ENCODE measurements at regions not wholly inside any gene's neighbourhood (a gene's known extent, or its start where the extent isn't known, plus 50 kb on each side); places are given as distances from the start of the nearest gene placed in this dataset.

DNA sequence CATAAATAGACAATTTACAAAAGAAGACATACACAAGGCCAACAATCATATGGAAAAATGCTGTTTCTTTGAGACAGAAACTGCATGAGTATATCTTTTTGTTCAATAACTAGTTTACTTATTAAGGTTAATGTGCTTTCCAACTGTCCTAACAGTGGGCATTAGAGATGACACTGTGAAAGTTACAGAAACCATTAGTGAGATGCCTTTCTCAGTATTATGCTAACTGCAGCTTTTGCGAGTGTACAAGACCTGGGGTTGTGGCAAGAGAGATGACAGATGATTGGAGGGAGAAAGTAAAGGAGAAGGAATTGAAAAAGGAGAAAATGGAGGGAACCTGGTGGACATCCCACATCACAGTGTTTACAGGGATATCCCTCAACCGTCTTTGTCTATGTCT lies 640.5 kb downstream of the ZPLD1 start:
- no peak for DNase-seq

DNA sequence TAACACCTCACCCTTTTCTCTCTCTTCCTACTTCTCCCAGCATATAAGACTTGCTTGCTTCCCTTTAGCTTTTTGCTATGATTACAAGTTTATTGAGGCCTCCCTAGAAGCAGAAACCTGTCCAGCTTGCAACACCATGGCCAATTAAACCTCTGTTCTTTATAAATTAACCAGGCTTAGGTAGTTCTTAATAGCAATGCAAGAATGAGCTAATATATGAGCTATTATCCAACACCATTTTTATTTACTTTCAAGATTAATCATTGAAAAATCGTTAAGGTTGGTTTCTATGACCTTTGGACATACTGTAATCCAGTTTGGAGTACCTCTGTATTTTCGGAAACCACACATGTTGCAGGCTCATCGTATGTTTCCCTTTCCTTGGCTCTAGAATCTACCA lies 643.1 kb downstream of the ZPLD1 start:
- no peak for DNase-seq

DNA sequence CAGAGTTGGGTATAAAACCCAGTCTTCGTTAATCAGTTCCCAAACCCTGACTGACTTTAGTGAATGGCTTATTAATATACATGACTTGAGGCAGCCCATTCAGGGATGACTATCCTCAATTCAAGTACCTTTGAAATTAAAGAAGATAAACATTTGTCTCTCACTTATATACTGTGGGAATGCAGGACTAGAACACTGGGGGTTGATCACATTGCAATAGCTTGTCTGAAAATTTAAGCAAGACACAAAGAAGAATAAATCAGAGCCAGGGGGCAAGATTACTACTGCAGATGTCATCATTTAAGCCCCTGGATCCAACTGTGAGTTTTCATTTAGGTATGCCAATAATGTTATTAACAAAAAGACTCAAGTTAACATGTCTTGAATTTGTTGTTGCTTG lies 647.7 kb downstream of the ZPLD1 start:
- no peak for DNase-seq

DNA sequence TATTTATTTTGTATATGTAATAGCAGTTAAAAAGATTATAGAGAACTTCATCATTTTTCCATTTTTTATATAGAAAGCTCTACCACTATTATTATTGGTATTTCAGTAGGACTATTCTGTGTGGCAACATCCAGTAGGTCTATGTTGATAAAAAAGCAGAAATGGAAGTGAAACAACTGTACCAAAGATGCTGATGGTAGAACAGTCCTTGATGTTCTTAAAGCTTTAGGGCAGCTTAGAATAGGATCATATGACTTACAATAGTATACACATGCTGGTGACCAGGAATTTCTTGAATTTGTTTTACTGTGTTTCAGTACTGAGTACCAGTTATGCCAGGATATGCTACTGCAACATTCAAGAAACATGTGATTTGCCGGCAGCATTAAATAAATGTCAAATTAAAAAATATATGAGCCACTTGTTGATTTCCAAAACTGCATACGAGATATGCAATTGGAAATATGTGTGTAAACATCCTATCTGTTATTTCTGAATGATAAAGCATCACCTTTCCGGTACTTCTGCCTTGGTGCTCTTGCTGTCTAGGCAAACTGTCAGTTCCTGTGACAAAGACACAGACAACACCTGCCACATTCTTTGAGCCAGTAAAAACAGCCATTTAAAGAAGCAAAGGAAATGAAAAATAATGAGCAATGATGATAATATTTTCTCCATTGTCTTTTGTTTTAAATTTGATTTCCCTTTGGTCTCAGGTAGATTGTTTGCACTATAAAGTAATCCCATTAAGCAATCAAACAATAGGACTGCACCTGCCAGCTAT lies 649.2 kb downstream of the ZPLD1 start:
- no peak for DNase-seq

DNA sequence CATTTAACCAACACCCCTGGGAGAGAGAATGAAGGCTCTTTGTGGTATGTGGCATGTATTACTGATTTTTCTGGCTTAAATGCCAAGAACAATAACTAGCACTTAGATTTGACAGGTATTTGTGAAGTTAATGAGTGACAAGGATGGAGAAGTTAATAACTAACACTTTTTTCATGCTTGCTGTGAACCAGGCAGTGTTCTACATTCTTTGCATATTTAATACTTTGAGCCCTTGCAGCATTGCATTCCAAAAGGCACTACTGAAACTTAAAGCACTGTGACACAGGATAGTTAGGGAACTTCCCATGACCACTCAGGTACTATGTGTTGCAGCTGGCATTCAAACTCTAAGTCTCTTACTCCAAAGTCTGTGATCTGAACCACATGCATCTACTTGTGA lies 650.6 kb downstream of the ZPLD1 start:
- DNase-seq, result no peak

DNA sequence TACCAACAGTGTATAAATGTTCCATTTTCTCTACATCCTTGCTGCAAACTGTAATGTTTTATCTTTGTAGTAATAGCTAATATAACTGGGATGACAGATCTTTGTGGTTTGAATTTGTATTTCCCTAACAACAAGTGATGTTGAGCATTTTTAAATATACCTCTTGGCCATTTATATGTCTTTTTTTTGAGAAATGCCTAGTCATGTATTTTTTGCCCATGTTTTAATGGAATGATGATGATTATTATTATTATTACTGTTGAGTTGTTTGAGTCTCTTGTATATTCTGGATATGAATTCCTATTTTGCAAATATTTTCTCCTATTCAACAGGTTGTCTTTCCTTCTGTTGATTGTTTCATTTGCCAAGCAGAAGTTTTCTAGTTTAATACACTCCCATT lies 654.9 kb downstream of the ZPLD1 start:
- no peak for DNase-seq

DNA sequence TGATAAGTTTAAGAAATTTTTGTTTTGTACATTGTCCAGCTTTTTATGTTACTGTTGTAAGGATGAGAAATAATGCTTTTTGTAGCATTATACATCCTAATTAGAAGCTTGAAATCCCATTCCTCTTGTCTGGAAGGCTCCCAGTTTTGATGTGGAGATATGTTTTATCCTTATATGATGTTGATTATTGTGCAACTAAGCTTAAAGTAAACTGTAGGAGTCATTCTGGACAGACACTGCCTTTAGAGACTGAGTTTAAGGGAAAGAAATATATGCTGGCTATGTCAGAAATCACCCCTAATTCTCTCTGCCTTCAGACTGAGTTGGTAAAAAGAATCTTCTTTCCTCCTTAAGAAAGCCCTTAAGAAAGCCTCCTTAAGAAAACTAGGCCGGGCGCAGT lies 670.4 kb downstream of the ZPLD1 start:
- DNase-seq, result no peak

DNA sequence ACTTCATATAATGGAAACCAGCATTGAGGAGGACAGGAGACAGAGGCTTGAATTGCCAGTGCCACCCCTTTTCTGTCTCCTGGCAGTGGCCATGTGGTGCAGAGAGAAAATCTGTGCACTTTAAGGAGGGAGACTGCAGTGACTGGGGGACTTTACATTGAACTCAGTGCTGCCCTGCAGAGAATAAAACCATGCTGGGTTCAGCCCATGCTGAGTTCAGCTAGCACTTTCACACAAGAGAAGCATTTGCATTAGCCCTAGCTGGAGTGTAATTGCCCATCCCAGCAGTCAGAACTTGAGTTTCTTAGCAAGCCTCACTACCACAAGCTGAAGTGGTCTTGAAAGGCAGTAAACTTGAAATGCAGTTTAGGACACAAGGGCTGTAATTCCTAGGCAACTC lies 677.5 kb downstream of the ZPLD1 start:
- DNase-seq, result no peak

DNA sequence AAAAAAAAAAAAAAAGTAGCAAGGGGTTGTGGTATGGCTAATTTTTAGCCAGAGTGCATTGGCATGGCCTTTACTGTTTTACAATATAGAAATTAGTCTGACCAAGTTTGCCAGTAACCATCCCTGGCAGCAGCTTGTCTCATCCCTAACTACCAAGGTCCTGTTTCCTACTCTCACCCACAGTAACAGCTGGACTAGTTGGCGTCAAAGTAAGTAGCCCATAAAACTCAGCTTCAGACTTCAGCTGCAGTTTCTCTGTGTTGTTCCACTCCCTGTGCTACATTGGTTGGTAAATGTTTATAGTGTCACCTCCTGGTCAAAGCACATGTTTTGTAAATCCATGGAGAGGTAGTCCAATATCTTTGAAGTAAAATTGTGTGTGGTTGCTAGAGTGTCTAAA lies 691.3 kb downstream of the ZPLD1 start:
- no peak for DNase-seq

DNA sequence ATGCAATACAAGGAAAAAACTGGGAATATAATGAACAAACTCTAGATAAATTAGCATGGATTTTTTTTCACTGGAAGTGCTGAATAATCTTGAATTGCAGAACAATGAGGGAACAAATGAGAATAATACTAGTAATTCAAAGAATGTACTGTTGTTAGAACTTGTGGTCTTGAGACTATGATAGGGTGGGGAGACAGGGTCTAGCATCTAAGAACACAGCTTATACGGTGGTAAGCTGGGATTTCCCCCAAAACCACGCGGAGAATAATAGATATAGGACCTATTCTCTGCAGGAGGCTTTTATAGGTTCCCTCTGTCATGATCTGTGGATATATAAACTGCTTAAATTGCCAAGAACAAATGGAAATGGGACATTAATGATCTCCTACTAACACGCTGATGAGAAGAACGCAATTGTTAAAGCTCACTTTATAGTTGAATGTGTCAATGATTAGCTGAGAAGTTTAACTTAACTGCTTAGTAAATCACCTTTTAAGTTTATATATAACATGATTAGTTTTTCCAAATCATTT lies 692.3 kb downstream of the ZPLD1 start:
- no peak for DNase-seq

DNA sequence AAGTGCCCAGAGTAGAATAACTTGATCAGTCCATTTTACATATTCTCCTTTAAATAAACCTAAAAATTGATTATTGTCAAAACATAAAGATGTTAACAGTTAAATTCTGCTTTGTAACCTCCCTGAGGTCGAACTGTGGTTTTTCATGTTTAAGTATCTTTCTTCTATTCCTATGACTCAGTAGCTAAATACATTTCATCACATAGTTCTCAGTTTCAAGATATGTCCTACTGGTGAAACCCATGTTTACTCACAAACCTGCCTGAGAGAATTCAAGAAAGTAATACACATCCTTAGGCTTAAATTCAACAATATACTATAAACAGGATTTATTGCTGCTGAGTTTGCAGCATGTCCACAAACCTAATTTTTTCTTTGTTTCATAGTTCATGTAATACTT lies 692.9 kb downstream of the ZPLD1 start:
- no peak for DNase-seq

DNA sequence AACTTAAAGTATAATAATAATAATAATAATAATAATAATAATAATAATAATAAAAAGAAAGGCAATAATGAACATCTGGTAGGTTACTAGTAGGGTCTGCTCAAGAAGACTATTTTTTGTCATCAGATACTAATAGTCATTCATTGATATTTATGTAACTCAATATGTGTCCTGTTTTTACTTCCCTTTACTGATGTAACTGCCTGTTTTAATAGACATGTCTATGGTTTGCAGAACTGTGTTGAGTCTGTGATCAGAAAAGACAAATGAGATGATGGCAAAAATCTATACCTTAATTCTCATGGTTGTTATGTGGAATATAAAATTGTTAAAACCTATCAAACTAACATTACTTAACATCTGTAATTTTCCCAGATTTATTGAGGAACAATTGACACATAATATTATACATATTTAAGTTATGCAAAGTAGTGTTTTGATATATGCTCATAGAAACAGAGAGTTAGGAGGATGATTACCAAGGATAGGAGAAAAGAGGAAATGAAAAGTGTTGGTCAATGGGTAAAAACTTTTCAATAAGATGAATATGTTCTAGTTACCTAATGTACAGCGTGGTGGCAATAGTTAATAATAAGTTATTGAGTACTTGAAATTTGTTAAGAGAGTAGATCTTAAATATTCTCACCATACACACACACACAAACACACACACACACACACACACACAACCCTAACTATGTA lies 699.4 kb downstream of the ZPLD1 start:
- DNase-seq, result no peak

DNA sequence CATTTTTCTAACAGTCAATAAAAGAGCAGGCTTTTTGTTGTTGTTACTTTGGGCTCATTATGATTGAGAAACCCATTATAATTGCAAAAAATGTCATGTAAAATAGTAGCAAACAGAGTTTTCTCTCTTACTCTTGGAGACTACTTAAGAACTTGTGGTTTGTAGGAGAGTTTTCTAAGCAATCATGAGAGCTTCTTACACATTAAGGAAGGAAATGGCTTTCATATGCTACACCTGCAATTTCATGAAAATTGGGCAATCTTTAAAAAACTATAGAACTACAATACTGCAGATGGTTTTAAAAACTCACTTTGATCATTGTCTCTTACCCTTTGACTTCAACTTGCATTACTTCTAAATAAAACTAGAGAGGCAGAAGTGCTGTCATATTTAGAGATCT lies 701.8 kb downstream of the ZPLD1 start:
- DNase-seq, result no peak

DNA sequence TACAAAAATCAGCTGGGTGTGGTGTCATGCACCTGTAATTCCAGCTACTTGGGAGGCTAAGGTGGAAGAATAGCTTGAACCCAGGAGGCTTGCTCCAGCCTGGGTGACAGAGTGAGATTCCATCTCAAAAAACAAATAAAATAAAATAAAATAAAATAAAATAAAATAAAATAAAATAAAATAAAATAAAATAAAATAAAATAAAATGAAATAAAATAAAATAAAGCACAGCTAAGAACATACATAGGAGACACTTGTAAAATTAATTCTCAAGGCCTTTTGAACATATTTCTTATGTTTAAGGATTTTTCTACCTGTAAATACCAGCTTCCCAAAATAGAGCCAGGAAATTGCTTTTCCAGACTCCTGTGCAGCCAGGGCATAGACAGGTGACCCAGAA lies 703.0 kb downstream of the ZPLD1 start:
- no peak for DNase-seq

DNA sequence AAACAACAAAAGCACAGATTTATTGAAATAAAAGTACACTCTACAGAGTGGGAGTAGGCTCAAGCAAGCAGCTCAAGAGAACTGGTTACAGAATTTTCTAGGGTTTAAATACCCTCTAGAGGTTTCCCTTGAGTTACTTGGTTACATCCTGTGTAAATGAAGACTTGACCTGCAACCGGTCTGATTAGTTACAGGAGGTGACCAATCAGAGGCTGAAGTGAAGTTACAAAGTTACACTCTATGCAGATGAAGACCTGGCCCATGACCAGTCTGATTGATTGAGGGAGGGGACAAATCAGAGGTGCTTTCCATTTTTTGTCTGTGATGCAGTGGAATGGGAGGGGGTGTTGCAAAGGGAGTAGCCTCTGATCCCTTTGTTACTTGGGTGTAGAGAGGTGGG lies 723.4 kb downstream of the ZPLD1 start:
- DNase-seq, result no peak

DNA sequence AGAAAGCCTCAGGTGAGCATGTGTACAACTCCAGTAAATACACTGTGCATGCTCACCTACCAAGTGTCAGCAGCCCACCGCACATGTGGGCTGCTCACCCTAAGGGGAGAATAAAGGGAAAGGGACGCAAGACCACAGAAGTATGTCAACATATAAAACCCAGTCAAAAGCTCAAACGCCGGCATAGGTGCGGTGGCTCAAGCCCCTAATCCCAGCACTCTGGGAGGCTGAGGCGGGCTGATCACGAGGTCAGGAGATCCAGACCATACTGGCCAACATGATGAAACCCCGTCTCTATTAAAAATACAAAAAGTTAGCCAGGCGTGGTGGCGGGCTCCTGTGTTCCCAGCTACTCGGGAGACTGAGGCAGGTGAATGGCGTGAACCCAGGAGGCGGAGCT lies 732.1 kb downstream of the ZPLD1 start:
- DNase-seq, result no peak

DNA sequence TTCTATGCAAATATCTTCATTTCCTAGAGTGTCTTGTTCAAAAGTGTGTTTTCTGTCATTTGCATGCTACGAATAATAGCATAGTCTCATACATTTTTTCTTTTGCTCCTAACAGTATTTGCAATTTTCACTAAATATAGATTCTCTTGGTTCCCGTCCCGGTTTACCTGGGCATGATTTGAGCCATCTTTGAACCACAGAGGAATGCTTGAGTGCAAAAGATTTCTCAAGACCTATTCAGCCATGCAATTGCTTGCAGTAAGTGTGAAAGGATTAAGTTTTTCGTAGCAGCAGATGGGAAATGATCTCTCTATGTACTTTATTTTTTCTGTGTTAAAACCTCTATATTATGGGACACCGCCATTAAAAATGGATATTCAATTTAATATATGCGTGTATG lies 733.0 kb downstream of the ZPLD1 start:
- DNase-seq, result no peak

DNA sequence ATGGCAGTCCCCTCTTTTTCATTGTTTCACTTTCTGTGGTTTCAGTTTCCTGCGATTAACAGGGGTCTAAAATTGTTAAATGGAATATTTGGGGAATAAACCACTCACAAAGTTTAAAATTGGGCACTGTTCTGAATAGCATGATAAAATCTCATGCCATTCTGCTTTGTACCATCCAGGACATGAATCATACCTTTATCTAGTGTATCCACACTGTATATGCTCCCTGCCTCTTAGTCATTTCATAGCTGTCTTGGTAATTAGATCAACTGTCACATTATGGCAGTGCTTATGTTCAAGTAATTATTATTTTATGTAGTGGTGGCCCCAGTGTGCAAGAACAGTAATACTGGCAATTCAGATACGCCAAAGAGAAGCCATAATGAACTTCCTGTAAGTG lies 734.5 kb downstream of the ZPLD1 start:
- no peak for DNase-seq

DNA sequence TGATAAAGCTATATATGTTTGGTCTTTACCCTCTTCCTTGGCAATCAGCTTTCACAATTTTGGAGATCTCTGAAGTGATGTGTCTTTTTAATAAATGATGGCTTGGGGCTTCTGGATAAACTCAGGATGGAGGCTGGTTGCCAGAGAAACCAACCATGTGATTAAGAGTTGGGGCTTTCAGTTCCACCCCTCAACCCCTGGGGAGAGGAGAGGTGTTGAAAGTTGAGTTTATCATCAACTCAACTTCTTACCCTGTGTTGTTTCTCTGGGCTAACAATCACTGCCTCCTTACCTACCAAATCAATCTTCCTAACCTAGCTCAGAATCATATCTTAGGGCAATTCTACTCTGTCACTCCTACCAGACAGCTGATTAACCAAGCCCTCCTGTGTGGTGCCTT lies 735.8 kb downstream of the ZPLD1 start:
- DNase-seq, result no peak

DNA sequence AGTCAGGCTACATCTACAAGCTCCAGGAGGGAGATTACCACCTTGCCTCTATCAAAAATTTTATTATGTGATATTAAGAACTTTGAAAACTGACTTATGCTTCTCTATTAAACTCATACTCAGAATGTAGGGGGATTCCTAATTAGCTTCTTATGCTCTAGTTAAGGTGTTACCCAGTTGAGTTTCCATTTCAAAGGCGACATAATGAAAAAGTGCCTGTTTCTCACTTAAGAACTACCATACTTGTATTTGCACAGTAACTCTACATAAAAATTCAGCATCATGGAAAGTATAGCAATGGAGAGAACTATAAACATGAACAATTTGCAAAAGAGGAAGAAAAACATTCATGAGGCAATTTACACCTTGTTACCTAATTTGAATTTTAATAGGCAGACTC lies 739.1 kb downstream of the ZPLD1 start:
- no peak for DNase-seq

DNA sequence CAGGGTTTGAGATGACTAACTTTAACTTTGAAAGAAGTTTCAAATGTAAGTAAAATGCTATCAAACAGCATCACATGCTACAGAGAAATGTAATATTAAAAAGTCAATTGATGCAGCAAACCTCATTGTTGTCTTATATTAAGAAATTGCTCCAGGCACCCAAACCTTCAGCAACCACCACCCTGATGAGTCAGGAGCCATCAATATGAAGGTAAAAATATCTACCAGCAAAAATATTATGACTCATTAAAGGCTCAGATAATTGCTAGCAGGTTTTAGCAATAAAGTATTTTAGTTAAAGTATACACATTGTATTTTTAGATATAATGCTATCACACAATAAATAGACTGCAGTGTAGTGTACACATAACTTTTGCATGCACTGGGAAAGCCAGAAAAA lies 746.3 kb downstream of the ZPLD1 start:
- no peak for DNase-seq

DNA sequence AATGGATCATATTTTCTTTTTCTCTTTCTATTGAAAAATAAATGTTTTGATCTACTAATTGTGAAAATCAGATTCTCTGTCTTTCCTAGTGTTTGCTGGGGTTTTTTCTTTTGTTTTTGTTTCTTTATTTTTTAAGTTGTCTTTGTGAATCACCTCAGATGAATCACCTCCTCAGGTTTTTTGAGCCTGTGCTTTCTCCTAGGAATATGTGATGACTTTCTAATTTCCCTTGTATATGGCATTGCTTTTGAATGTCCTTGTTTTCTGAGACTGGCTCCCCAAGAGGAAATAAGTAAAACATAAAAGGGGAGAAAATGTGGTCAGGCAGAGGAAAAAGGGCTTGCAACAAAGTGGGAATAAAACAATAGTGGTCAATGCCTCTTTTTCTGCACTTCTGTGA lies 750.0 kb downstream of the ZPLD1 start:
- no peak for DNase-seq

DNA sequence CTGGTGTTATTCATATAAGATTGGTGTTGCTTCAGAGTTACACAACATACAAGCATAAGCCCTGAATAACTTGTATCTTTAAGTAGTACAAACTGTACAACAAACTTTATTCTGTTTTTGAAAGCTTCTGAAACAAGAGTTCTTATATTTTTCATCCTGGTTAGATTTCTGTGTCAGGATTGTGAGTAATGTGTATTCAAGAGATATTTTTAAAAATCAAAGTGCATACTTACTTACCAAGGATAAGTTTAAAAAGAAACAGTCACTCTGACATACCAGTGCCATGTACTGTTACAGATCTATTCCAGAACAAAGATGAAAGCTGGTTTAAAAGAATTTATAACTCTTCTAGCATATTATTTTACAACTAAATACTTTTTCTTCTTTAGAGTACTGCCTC lies 755.1 kb downstream of the ZPLD1 start:
- no peak for DNase-seq

DNA sequence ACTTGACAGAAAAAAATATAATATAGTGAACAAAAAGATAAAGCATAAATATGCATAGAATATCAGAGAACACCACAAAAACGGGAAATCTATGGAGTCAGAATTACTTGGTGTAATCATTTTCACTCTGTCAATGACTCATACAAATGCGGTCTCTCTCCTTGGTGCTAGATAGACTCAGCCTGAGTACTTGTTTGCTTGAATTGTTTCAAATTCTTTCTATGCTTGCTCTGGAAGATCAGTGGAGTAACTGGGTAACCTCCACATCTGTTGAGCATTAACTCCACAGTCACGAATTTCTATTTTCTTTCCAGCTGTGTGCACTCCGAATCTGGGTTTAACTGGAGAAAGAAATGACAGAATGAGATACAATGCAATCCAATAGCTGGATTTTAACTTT lies 760.4 kb downstream of the ZPLD1 start:
- DNase-seq, result no peak

DNA sequence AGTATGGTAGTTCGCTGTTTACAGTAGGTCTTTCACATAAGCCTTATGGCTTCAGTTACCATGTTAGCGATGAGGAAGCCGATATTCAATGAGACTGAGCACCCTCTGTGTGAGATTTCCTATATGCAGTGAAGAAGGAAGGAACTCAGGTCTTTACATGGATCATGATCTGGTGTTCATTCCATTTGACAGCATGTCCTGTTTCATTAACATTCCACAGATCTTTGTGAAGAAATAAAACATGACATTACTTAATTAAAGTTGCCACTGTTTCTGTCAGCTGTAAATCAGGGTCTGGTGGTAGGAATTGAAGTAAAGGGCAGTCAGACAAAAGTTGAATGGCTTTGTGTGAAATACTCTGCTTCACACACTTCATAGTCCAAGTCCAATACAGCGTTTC lies 768.6 kb downstream of the ZPLD1 start:
- no peak for DNase-seq
